ENCODE measurements at regions not wholly inside any gene's neighbourhood (a gene's known extent, or its start where the extent isn't known, plus 50 kb on each side); places are given as distances from the start of the nearest gene placed in this dataset.

DNA sequence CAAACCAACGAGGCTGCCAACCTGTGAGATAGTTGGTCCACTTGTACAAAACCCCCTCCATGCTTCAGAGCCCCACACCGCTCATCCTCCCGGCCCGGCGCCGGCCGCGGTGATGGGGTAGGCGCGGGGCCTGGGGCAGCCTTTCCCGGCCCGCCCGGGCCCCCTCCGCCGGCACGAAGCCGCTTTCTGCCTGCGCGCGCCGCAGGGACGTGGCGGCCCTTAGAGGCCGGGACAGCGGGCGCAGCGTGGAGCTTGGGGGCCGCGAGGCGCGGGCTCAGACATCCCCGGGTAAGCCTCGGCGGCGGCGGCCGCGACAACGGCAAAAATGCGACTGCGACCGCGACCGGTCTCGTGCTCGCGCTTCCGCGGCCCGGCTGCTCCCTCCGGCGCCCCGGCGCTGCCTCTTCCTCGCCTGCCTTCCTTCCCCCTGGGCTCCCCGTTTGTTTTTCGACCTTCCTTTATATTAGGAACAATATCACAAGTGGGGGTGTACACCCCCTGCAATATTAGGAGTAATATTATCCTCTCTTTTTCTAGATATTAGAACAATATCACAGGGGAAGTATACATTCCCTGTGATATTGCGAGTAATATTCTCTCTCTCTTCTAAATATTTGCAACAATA, 53.9 kb upstream of the CEACAM21 start:
- H3K4me3 Mint-ChIP-seq: peak overlapping the region; percentile 76
- intact Hi-C loops (cut with micrococcal nuclease): loop anchor here (1.0 kb wide), 2 partner anchors 9 to 13 kb away; no protein-coding TSS in a partner anchor
- peak; percentile 39 for DNase-seq
- no peaks in the 10 kb centered on the region for H3K9me3 Mint-ChIP-seq
- H3K27me3 Mint-ChIP-seq (ENCODE audit: low read depth): no peaks in the 10 kb centered on the region
- H3K4me1 Mint-ChIP-seq (ENCODE audit: low read depth): peaks cover 24% of the 10 kb centered on the region
- no peaks in the 10 kb centered on the region for H3K36me3 Mint-ChIP-seq (ENCODE audit: low read depth)
- H3K27ac Mint-ChIP-seq: peak overlapping the region; percentile 81
- CTCF ChIA-PET: interaction anchor here (0.9 to 2.4 kb wide), 2 partner anchors 14 to 73 kb away, joined by 5 to 9 read pairs; no protein-coding TSS in a partner anchor

GRCh38 chr19:41525989-41526388, 50.0 kb upstream of the CEACAM21 start:
- intact Hi-C loops (cut with micrococcal nuclease): no loop called here
- Mint-ChIP-seq H3K27ac (no peak overlapping the region), H3K36me3 (ENCODE audit: low read depth) (peaks cover 13% of the 10 kb centered on the region), H3K4me3 (no peak overlapping the region), H3K9me3 (peaks cover 21% of the 10 kb centered on the region), H3K27me3 (ENCODE audit: low read depth) (no peaks in the 10 kb centered on the region), H3K4me1 (ENCODE audit: low read depth) (peaks cover 32% of the 10 kb centered on the region)
- CTCF ChIA-PET: no interaction called here
- DNase-seq: no peak

All from activated naive CD4-positive, alpha-beta T cell treated with anti-CD3 and anti-CD28 coated beads for 36 hours (primary cell).